ENCODE measurements at regions not wholly inside any gene's neighbourhood (a gene's known extent, or its start where the extent isn't known, plus 50 kb on each side); places are given as distances from the start of the nearest gene placed in this dataset.
"Not testable (repeated sequence)": the region's sequence is repeated elsewhere in the genome, so short reads cannot be mapped to it uniquely, and the experiment has no call there.

GRCh38 chr1:99497690-99498089 lies 148.2 kb upstream of the PALMD start:
- H3K27ac ChIP-seq (ENCODE audit: low read depth), result no peak overlapping the region
- DNase-seq (ENCODE audit: extremely low spot score), result no peak
- 70% methylated on average over 1 of the region's 1 CpG for WGBS
- H3K36me3 ChIP-seq (ENCODE audit: insufficient read depth), result no peaks in the 10 kb centered on the region
- H3K4me3 ChIP-seq (ENCODE audit: low read depth, low read length), result no peak overlapping the region
- H3K4me1 ChIP-seq (ENCODE audit: insufficient read depth), result no peaks in the 10 kb centered on the region

- Histone ChIP-seq H3K4me3 (ENCODE audit: low read depth, low read length) (no peak overlapping the region), H3K4me1 (ENCODE audit: insufficient read depth) (no peaks in the 10 kb centered on the region), H3K36me3 (ENCODE audit: insufficient read depth) (no peaks in the 10 kb centered on the region), H3K27ac (ENCODE audit: low read depth) (no peak overlapping the region)
- DNase-seq (ENCODE audit: extremely low spot score), result no peak
These were observed 145.4 kb upstream of the PALMD start for GRCh38 chr1:99500541-99500940.

GRCh38 chr1:99501871-99502270 lies 144.0 kb upstream of the PALMD start:
- DNase-seq (ENCODE audit: extremely low spot score), result no peak
- no peak overlapping the region for H3K4me3 ChIP-seq (ENCODE audit: low read depth, low read length)
- H3K27ac ChIP-seq (ENCODE audit: low read depth), result no peak overlapping the region
- H3K4me1 ChIP-seq (ENCODE audit: insufficient read depth), result no peaks in the 10 kb centered on the region
- WGBS, result 91% methylated on average over 1 of the region's 1 CpG
- H3K36me3 ChIP-seq (ENCODE audit: insufficient read depth), result no peaks in the 10 kb centered on the region

GRCh38 chr1:99502400-99502799 lies 143.5 kb upstream of the PALMD start:
- Histone ChIP-seq H3K27ac (ENCODE audit: low read depth) (no peak overlapping the region), H3K36me3 (ENCODE audit: insufficient read depth) (no peaks in the 10 kb centered on the region), H3K4me3 (ENCODE audit: low read depth, low read length) (no peak overlapping the region), H3K4me1 (ENCODE audit: insufficient read depth) (no peaks in the 10 kb centered on the region)
- DNase-seq (ENCODE audit: extremely low spot score), result no peak
- 49% methylated on average over 3 of the region's 3 CpGs for WGBS

GRCh38 chr1:99503276-99503747 lies 142.6 kb upstream of the PALMD start:
- no peak for DNase-seq (ENCODE audit: extremely low spot score)
- Histone ChIP-seq H3K27ac (ENCODE audit: low read depth) (no peak overlapping the region), H3K36me3 (ENCODE audit: insufficient read depth) (no peaks in the 10 kb centered on the region), H3K4me3 (ENCODE audit: low read depth, low read length) (no peak overlapping the region), H3K4me1 (ENCODE audit: insufficient read depth) (no peaks in the 10 kb centered on the region)
- WGBS, result 54% methylated on average over 4 of the region's 4 CpGs

- WGBS, result 81% methylated on average over 3 of the region's 3 CpGs
These were observed 141.6 kb upstream of the PALMD start for GRCh38 chr1:99504287-99504686.

GRCh38 chr1:99506631-99507030 lies 139.3 kb upstream of the PALMD start:
- H3K27ac ChIP-seq (ENCODE audit: low read depth), result no peak overlapping the region
- 69% methylated on average over 2 of the region's 2 CpGs for WGBS
- H3K4me3 ChIP-seq (ENCODE audit: low read depth, low read length), result no peak overlapping the region
- no peaks in the 10 kb centered on the region for H3K36me3 ChIP-seq (ENCODE audit: insufficient read depth)
- H3K4me1 ChIP-seq (ENCODE audit: insufficient read depth), result no peaks in the 10 kb centered on the region
- DNase-seq (ENCODE audit: extremely low spot score), result no peak

More at GRCh38 chr1:99504287-99504686, 141.6 kb upstream of the PALMD start:
- Histone ChIP-seq H3K36me3 (ENCODE audit: insufficient read depth) (no peaks in the 10 kb centered on the region), H3K4me3 (ENCODE audit: low read depth, low read length) (no peak overlapping the region), H3K4me1 (ENCODE audit: insufficient read depth) (no peaks in the 10 kb centered on the region), H3K27ac (ENCODE audit: low read depth) (no peak overlapping the region)
- no peak for DNase-seq (ENCODE audit: extremely low spot score)

GRCh38 chr1:99507446-99507845 lies 138.5 kb upstream of the PALMD start:
- H3K4me1 ChIP-seq (ENCODE audit: insufficient read depth); H3K4me3 ChIP-seq (ENCODE audit: low read depth, low read length); H3K27ac ChIP-seq (ENCODE audit: low read depth); DNase-seq (ENCODE audit: extremely low spot score); H3K36me3 ChIP-seq (ENCODE audit: insufficient read depth): not testable (repeated sequence)
- 95% methylated on average over 12 of the region's 12 CpGs for WGBS

GRCh38 chr1:99507906-99508732 lies 137.8 kb upstream of the PALMD start:
- Histone ChIP-seq H3K27ac (ENCODE audit: low read depth) (no peak overlapping the region), H3K4me1 (ENCODE audit: insufficient read depth) (no peaks in the 10 kb centered on the region), H3K36me3 (ENCODE audit: insufficient read depth) (no peaks in the 10 kb centered on the region), H3K4me3 (ENCODE audit: low read depth, low read length) (no peak overlapping the region)
- 95% methylated on average over 38 of the region's 38 CpGs for WGBS
- DNase-seq (ENCODE audit: extremely low spot score), result no peak

- H3K4me3 ChIP-seq (ENCODE audit: low read depth, low read length); H3K36me3 ChIP-seq (ENCODE audit: insufficient read depth); DNase-seq (ENCODE audit: extremely low spot score); H3K27ac ChIP-seq (ENCODE audit: low read depth); H3K4me1 ChIP-seq (ENCODE audit: insufficient read depth): not testable (repeated sequence)
- 94% methylated on average over 24 of the region's 24 CpGs for WGBS
These were observed 137.0 kb upstream of the PALMD start for GRCh38 chr1:99508733-99509445.

GRCh38 chr1:99514823-99515552 lies 130.9 kb upstream of the PALMD start:
- not testable (repeated sequence) for H3K27ac ChIP-seq (ENCODE audit: low read depth); DNase-seq (ENCODE audit: extremely low spot score); H3K36me3 ChIP-seq (ENCODE audit: insufficient read depth); H3K4me1 ChIP-seq (ENCODE audit: insufficient read depth); H3K4me3 ChIP-seq (ENCODE audit: low read depth, low read length)
- WGBS, result 75% methylated on average over 7 of the region's 8 CpGs

- no peaks in the 10 kb centered on the region for H3K36me3 ChIP-seq (ENCODE audit: insufficient read depth)
- WGBS, result 74% methylated on average over 1 of the region's 1 CpG
These were observed 129.8 kb upstream of the PALMD start for GRCh38 chr1:99516141-99516540.

GRCh38 chr1:99520121-99520520 lies 125.8 kb upstream of the PALMD start:
- DNase-seq (ENCODE audit: extremely low spot score), result no peak
- Histone ChIP-seq H3K36me3 (ENCODE audit: insufficient read depth) (no peaks in the 10 kb centered on the region), H3K4me1 (ENCODE audit: insufficient read depth) (no peaks in the 10 kb centered on the region), H3K27ac (ENCODE audit: low read depth) (no peak overlapping the region), H3K4me3 (ENCODE audit: low read depth, low read length) (no peak overlapping the region)

More at GRCh38 chr1:99516141-99516540, 129.8 kb upstream of the PALMD start:
- DNase-seq (ENCODE audit: extremely low spot score), result no peak
- no peak overlapping the region for H3K27ac ChIP-seq (ENCODE audit: low read depth)
- H3K4me3 ChIP-seq (ENCODE audit: low read depth, low read length), result no peak overlapping the region
- H3K4me1 ChIP-seq (ENCODE audit: insufficient read depth), result no peaks in the 10 kb centered on the region
